WTC11 (cell line): ENCODE measurements at regions not wholly inside any gene's neighbourhood (a gene's known extent, or its start where the extent isn't known, plus 50 kb on each side); places are given as distances from the start of the nearest gene placed in this dataset.

Source experiments
- ATAC-seq: fragments of 200-7000 bp; cut with Tn5 transposase; 2 replicates; pipeline ENCODE4 v1.10.0; 2021; ENCODE audit warnings: mild to moderate bottlenecking, moderate library complexity
- CTCF ChIA-PET: fragments of 300-600 bp; sonication (Branson Sonifier 250); formaldehyde crosslinking; loops from one replicate; lab custom pipeline; 2021; ENCODE audit warnings: antibody characterized with exemption; lab: Charles Lee
- POLR2A ChIA-PET: fragments of 350-600 bp; sonication (Branson Sonifier 250); formaldehyde crosslinking; loops from one replicate; lab custom pipeline; 2021; ENCODE audit warnings: antibody characterized with exemption; lab: Charles Lee
- DNase-seq: peaks from one replicate; pipeline ENCODE4 v3.0.0; 2021; ENCODE audit warnings: low spot score
- H3K27ac Mint-ChIP-seq: 2 replicates; pipeline ENCODE4 v1.8.0; 2021; ENCODE audit warnings: mixed read lengths
- H3K27me3 Mint-ChIP-seq: 2 replicates; pipeline ENCODE4 v1.8.0; 2021; ENCODE audit warnings: low read depth, mild to moderate bottlenecking, moderate library complexity, mixed read lengths
- H3K36me3 Mint-ChIP-seq: 2 replicates; pipeline ENCODE4 v1.8.0; 2021; ENCODE audit warnings: mixed read lengths
- H3K4me1 Mint-ChIP-seq: 2 replicates; pipeline ENCODE4 v1.8.0; 2022; ENCODE audit warnings: mixed read lengths
- H3K4me3 Mint-ChIP-seq: 2 replicates; pipeline ENCODE4 v1.8.0; 2021; ENCODE audit warnings: mild to moderate bottlenecking, moderate library complexity, mixed read lengths
- H3K9me3 Mint-ChIP-seq: 2 replicates; pipeline ENCODE4 v1.8.0; 2021; ENCODE audit warnings: mixed read lengths
- AR ChIP-seq: fragments of 250-450 bp; sonication (Bioruptor Pico); IDR thresholded peaks from 2 replicates; pipeline ENCODE4 v1.9.0; 2021; ENCODE audit warnings: mild to moderate bottlenecking
- ATF6 ChIP-seq: sonication (generic); formaldehyde crosslinking; IDR thresholded peaks from 2 replicates; pipeline ENCODE4 v1.8.1; 2023; ENCODE audit warnings: mild to moderate bottlenecking, missing genetic modification reagents
- CTCF ChIP-seq: fragments of 200-600 bp; IDR thresholded peaks from 2 replicates; pipeline ENCODE4 v1.8.0; 2022; ENCODE audit warnings: antibody characterized with exemption
- ERG ChIP-seq: fragments of 250-450 bp; sonication (Bioruptor Pico); IDR thresholded peaks from 2 replicates; pipeline ENCODE4 v1.8.0; 2021; ENCODE audit warnings: mild to moderate bottlenecking
- MXD4 ChIP-seq: fragments of 250-450 bp; sonication (Bioruptor Pico); IDR thresholded peaks from 2 replicates; pipeline ENCODE4 v1.8.0; 2021; ENCODE audit warnings: mild to moderate bottlenecking, moderate library complexity, borderline replicate concordance
- STAT6 ChIP-seq: sonication (generic); formaldehyde crosslinking; conservative IDR thresholded peaks from 2 replicates; pipeline ENCODE4 v1.8.1; 2023; ENCODE audit warnings: mild to moderate bottlenecking, low read depth, missing genetic modification reagents, moderate library complexity
- USF2 ChIP-seq: sonication (generic); formaldehyde crosslinking; IDR thresholded peaks from 2 replicates; pipeline ENCODE4 v1.8.1; 2023; ENCODE audit warnings: mild to moderate bottlenecking, missing genetic modification reagents, moderate library complexity
- TF ChIP-seq, protein P1 (sequence below): sonication (generic); formaldehyde crosslinking; conservative IDR thresholded peaks from 2 replicates; pipeline ENCODE4 v1.8.1; 2022; ENCODE audit warnings: mild to moderate bottlenecking, missing genetic modification reagents
- TF ChIP-seq, protein P2 (sequence below): sonication (generic); formaldehyde crosslinking; IDR thresholded peaks from 2 replicates; pipeline ENCODE4 v1.8.0; 2023; ENCODE audit warnings: missing genetic modification reagents
- TF ChIP-seq, protein P3 (sequence below): sonication (generic); formaldehyde crosslinking; IDR thresholded peaks from 2 replicates; pipeline ENCODE4 v1.8.0; 2023; ENCODE audit warnings: mild to moderate bottlenecking, missing genetic modification reagents

DNA sequence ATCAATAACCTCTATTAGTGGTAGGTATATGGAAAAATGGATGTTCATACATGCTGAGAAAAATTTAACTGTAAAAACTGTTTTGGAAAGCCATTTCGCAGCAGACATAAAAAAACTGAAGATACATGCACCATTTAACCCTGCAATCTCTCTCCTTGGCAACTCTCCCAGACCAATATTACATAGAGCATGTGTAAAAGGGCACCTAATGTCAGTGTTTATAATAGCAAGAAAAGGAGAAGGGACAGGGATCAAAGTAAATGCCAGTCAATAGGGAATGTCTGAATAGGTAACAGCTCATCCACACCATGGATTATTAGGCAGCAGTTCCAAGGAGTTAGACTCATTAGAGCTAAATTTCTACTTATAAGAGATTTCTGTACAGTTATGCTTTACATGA is 77.2 kb downstream of the BTG1 start:
- ChIA-PET POLR2A (no interaction called here), CTCF (no interaction called here)
- H3K27me3 Mint-ChIP-seq = no peaks in the 10 kb centered on the region
- no peak overlapping the region for H3K4me3 Mint-ChIP-seq
- H3K4me1 Mint-ChIP-seq = peaks cover 7% of the 10 kb centered on the region
- no peaks in the 10 kb centered on the region for H3K36me3 Mint-ChIP-seq
- no peak overlapping the region for H3K27ac Mint-ChIP-seq
- no peak for ATAC-seq
- no peak for TF ChIP-seq CTCF
- no peak for TF ChIP-seq USF2 (CRISPR knock-in tag)
- no peak for TF ChIP-seq AR (CRISPR knock-in tag)
- TF ChIP-seq MXD4 (CRISPR knock-in tag) = no peak
- TF ChIP-seq, protein P1, sequence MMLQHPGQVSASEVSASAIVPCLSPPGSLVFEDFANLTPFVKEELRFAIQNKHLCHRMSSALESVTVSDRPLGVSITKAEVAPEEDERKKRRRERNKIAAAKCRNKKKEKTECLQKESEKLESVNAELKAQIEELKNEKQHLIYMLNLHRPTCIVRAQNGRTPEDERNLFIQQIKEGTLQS (CRISPR knock-in tag) = no peak
- TF ChIP-seq, protein P2, sequence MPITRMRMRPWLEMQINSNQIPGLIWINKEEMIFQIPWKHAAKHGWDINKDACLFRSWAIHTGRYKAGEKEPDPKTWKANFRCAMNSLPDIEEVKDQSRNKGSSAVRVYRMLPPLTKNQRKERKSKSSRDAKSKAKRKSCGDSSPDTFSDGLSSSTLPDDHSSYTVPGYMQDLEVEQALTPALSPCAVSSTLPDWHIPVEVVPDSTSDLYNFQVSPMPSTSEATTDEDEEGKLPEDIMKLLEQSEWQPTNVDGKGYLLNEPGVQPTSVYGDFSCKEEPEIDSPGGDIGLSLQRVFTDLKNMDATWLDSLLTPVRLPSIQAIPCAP = no peak
- TF ChIP-seq, protein P3, sequence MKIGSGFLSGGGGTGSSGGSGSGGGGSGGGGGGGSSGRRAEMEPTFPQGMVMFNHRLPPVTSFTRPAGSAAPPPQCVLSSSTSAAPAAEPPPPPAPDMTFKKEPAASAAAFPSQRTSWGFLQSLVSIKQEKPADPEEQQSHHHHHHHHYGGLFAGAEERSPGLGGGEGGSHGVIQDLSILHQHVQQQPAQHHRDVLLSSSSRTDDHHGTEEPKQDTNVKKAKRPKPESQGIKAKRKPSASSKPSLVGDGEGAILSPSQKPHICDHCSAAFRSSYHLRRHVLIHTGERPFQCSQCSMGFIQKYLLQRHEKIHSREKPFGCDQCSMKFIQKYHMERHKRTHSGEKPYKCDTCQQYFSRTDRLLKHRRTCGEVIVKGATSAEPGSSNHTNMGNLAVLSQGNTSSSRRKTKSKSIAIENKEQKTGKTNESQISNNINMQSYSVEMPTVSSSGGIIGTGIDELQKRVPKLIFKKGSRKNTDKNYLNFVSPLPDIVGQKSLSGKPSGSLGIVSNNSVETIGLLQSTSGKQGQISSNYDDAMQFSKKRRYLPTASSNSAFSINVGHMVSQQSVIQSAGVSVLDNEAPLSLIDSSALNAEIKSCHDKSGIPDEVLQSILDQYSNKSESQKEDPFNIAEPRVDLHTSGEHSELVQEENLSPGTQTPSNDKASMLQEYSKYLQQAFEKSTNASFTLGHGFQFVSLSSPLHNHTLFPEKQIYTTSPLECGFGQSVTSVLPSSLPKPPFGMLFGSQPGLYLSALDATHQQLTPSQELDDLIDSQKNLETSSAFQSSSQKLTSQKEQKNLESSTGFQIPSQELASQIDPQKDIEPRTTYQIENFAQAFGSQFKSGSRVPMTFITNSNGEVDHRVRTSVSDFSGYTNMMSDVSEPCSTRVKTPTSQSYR (CRISPR knock-in tag) = no peak
- TF ChIP-seq STAT6 (CRISPR knock-in tag) = no peak
- no peak for TF ChIP-seq ERG (CRISPR knock-in tag)
- no peak for TF ChIP-seq ATF6 (CRISPR knock-in tag)
- no peaks in the 10 kb centered on the region; the same call in 1 of the 2 replicates for H3K9me3 Mint-ChIP-seq
- no peak for DNase-seq
